NCI-H146 treated with DMSO at 0.1 percent for 48 hours (cell line): ENCODE measurements at regions not wholly inside any gene's neighbourhood (a gene's known extent, or its start where the extent isn't known, plus 50 kb on each side); places are given as distances from the start of the nearest gene placed in this dataset.

Source experiments
- DNase-seq: peaks from one replicate; lab custom pipeline; 2025; ENCODE audit not compliant: unreplicated experiment; lab: John Stamatoyannopoulos, UW

- peak; percentile 69 for DNase-seq
Measured at GRCh38 chr15:56307180-56307579, 58.0 kb upstream of the TEX9 start.

DNA sequence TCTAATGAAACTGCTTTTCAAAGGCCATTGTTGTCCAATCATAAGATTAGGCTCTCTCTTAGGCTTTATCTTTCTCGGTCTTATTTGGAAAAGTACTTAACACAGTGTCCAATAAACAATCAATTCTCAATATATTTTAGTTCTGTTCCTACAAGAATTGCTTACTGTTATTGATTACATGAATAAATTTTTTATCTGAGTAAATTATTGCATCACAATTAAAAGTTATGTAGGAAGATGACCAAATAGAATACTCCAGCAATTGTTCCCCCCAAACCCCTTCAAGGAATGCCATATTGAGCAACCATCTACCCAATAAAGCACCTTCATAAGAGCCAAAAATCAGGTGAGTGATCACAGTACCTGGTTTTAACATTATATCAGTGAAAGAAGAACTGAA lies 55.0 kb upstream of the RFX7 start:
- no peak for DNase-seq

DNA sequence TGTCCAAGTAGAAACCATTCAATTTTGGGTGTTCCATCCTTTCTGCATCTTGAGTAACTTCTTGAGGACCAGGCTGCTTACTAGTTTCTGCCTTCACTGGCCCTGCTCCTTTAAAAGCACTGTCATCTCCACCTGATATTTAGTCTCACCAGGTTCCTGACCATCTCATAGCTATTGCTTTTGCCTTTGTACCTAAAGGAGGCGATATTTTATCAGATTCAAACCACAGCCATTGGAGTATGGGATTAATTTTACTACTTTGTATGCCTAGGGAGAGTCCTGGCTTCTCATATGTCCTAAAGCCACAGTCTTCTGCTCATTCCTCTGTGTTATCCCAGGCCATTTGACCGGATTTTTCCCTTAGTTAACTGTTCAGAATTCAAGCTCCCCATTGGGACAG lies 51.8 kb upstream of the RFX7 start:
- DNase-seq, result peak; percentile 14

- no peak for DNase-seq
Measured at GRCh38 chr15:56293495-56294292, 50.0 kb upstream of the RFX7 start.
